ENCODE measurements at regions not wholly inside any gene's neighbourhood (a gene's known extent, or its start where the extent isn't known, plus 50 kb on each side); places are given as distances from the start of the nearest gene placed in this dataset.

- TF ChIP-seq REST (IDR thresholded peaks at IDR 0.05; ENCODE audit: insufficient read depth in 1 of 2, low read depth in 2 of 2, low read length in 2 of 2): no peak
- TF ChIP-seq TAF1 (IDR thresholded peaks at IDR 0.05; ENCODE audit: borderline replicate concordance, insufficient read depth, low read length): no peak
- TF ChIP-seq SIN3A (IDR thresholded peaks at IDR 0.05; ENCODE audit: borderline replicate concordance, insufficient read depth, low read length): no peak
Observed at GRCh38 chr4:18531731-18532130, 510.2 kb upstream of the LCORL start.

Data from PFSK-1 (cell line).